D341Med (cell line): ENCODE measurements at regions not wholly inside any gene's neighbourhood (a gene's known extent, or its start where the extent isn't known, plus 50 kb on each side); places are given as distances from the start of the nearest gene placed in this dataset.
"Not testable (repeated sequence)": the region's sequence is repeated elsewhere in the genome, so short reads cannot be mapped to it uniquely, and the experiment has no call there.

Experiments
- DNase-seq: peaks from one replicate; pipeline ENCODE4 v3.0.0; 2012; ENCODE audit warnings: low spot score

DNA sequence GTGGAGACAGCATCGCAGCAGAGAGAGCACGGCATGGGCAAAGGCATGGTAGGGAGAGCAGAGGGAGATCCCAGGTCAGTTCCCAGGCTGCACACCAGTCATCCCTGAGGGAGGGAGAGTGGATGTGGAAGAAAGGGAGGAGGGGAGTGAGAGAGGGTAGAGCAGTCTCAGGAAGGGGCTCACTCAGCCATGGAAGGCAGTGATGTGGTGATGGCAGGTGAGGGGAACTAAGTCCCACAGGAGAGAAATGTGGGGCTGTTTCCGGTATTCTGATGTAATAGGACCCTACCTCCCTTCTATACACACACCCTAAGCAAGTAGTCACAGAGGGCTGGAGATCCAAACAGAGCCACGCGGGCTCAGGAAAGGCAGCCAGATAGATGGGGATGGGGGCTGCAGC lies 500.3 kb upstream of the CDH11 start:
- DNase-seq = no peak

DNA sequence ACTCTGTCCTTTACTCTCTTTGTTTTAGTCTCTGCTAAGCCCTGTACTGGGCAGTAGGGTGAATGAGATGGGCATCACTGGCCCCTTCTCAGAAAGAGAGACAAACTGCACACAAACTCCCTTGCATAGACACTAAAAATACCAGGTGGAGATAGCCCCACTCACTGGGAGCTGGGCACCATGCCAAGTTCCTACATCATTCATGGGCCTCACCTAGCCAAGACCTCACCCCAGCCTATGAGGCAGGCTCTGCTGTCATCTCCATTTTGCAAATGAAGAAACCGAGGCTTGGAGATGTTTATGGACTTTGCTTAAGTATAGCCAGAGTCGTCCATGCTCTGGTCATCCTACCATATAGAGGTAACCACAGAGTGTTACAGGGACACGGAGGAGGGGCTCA lies 499.8 kb upstream of the CDH11 start:
- DNase-seq = no peak

DNA sequence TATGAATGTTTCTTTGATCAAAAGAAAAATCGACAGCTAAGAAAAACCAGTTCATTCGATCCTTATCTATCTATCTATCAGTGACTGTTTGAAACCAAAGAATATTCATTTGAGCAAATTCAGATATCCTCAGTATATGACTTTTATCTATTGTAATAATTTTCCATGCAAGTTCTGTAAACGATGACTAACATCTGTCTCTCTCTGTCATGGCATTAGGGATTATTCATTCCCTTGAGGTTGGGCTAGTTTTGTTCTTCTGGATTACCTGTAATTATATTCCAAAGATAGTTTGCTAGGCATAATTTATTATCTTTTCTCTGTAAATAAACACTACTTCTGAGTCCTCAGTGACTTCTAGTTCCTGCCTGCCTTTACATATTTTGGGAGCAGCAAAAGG lies 497.7 kb upstream of the CDH11 start:
- no peak for DNase-seq

DNA sequence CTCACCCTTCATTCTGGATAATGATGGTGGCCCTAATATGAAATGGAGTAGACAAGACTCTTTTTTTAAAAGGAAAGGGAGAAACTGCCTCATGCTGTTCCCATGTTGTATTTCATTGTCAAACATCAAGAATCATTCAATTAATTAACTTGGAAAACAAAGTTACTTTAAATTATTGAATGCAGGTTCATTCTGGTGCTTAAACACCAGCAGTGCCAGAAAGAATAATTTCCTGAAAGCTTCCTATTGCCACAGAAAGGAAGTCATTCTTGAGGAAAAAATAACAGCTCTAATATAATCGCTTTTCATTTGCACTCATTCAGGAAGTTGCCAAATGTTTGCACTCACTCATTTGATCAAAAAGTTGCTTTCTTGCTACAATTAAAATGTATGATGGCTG lies 497.1 kb upstream of the CDH11 start:
- no peak for DNase-seq

- no peak for DNase-seq
Measured at GRCh38 chr16:65618333-65618732, 496.5 kb upstream of the CDH11 start.

- no peak for DNase-seq
Measured at GRCh38 chr16:65617421-65617820, 495.6 kb upstream of the CDH11 start.

GRCh38 chr16:65608455-65608854 lies 486.6 kb upstream of the CDH11 start:
- no peak for DNase-seq

- no peak for DNase-seq
Measured at GRCh38 chr16:65604771-65605170, 482.9 kb upstream of the CDH11 start.

DNA sequence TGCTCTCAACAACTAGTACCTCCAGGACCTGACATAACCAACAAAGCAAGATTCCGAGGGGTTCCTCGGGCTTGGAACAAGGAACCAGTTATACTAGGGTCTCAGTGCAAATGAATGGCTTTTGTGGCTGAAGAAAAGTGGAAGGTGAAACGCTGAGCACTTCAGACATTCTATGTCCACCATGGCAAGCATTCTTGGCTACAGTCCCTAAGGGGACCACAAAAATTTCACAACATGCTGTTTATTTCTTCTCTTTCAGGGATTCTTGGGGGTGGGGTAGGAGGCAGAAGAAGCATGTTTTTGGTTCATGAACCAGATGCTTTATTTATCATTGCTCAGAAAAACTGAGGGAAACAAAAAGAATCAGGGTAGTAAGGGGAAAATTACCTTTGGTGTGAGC lies 479.9 kb upstream of the CDH11 start:
- no peak for DNase-seq

DNA sequence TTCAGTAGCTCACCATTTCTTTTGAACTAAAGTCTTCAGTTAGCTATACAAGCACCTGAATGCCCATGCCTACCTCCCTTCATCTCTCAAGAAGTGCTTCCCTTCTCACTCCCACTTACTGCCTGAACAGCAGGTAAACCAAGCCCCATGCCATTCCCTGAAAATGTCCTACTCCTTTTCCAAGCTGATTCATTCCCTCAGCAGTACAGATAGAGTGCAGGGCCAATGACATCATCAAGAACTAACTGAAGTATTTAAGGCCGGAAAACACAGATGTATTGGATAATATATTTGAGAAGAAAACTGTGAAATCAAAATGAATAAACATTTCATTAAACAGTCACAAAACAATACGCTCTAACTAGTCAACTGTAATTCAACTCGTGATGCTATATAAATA lies 478.8 kb upstream of the CDH11 start:
- DNase-seq = no peak

GRCh38 chr16:65600046-65600445 lies 478.2 kb upstream of the CDH11 start:
- DNase-seq = no peak

DNA sequence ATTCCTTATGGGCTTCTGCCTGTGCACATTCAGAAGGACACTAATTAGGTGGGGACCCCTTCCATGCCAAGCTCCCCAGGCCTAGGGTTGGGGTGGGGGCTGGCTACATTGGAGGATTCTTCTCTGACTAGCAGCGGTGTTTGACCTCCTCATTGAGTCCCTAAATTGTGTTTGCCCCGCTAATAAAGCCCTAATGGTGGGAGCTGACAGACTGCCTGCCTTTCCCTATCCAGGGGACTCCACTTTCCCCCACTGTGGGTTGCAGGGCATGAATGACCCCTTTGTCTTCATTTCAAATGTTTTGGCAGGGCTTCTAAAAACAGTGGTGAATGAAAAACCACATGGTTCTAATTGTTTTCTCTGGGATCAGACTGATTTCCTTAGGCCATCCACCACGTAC lies 476.8 kb upstream of the CDH11 start:
- DNase-seq = no peak

DNA sequence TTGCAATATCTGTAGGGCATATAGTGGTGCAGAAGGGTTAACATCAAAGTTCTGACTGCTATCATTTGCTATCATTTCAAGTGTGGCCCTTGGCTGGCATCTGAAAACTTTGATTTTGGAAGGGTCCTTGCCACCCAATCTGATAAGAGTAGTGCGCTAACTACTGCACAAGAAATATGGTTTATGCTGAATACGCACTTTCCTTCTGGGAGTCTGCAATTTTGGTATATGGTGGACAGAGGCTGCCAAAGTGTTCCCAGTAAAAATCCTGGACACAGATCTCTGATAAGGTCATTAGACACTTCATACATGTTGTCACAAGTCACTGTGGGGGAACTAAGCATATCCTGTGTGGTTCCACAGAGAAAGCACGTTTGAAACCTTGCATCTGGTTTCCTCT lies 461.6 kb upstream of the CDH11 start:
- no peak for DNase-seq

GRCh38 chr16:65579050-65579449 lies 457.2 kb upstream of the CDH11 start:
- no peak for DNase-seq

GRCh38 chr16:65576631-65577030 lies 454.8 kb upstream of the CDH11 start:
- DNase-seq = no peak

GRCh38 chr16:65576139-65576538 lies 454.3 kb upstream of the CDH11 start:
- no peak for DNase-seq

DNA sequence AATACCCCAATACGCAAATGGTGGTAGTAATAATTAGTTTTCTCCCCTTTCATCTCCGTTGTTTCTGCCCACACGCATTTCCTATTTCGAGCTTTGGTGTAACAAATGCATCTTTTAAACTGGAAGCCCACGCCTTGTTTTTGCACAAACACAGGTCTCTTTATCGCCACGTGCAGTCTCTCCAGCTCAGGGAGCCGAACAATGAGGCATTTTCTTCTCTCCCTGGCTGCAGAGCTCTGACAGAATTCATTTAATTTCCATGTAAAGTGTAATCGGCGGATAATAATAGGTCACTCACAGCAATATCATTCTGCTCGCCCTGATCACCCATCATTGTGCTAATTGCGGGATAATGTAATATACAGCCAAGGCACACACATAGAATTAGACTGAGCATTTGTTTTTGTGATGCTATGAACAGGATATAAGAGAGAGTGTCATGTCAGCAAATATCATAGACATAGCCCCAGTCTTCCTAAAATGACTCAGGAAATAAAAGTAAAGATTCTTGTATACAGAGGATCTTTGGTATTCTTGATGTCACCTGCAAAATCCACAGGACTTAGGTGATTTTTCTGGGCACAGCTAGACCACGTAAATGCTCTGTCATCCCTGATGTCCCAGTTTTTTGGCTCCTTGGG lies 452.6 kb upstream of the CDH11 start:
- DNase-seq = no peak

DNA sequence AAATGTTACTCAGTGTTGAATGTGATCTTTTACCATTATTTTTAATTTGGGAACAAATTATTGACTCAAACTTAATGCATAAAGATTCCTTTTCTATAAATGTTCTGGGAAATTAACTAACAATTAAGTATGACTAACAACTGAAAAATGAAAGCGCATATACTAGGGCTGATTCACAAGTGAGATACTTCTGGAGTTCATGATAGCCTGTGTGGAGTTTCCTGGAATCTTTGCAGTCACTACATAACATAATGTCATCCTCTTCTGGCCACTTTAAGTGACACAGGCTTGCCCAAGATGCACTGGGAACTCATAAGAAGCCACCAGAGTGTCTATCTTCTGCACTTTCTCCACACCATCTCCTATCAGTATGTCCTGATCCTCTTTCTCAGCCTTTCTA lies 450.3 kb upstream of the CDH11 start:
- DNase-seq = no peak

DNA sequence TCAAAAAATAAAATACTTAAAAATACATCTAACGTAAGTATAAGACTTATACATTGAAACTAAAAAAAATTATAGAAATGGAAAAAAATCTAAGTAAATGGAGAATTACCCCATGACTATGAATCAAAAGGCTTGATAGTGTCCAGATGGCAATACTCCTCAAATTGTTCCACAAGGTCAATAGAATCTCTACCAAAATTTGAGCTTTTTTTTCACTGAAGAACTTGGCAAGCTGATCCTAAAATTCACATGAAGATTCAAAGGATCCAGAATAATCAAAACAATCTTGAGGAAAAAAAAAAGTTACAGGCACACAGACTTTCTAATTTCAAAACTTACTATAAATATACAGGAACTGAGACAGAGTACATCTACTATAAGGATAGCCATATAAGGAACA lies 448.4 kb upstream of the CDH11 start:
- no peak for DNase-seq

DNA sequence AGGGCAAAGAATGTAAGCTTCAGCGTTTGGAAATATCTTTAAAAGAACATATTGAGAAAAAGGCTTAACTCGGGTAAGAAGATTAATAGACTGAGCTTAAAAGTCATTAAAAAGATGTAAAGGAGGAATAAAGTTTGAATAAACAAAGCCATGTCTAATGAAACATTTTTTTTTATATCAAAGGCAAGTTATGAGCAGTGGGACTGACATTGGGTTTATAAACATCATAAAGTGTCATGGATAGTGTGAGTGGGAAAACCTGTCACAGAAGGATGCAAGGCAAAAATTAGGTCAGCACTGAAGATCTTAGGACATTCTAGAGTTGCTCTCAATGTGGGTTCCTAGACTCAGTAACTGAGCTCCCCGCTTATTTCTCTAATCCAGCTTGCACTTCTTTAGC lies 438.0 kb upstream of the CDH11 start:
- no peak for DNase-seq

DNA sequence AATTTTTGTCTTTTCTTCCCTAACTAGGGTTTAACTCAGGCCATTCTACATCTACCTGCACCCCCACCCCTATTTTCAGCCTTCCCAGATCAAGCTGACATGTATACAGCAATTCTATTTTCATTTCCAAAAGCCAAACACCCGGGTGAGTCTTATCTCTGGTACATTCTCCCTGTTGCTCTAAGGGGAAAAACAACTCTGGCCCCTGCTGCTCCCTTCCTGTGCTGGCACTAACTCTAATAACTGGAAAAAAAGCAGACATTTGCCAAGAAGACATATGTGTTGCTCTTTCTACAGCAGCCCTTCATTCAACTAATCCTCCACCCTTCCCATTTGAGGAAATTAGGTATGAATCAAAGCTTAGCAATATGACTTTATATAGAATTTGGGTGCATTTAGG lies 427.8 kb upstream of the CDH11 start:
- DNase-seq = not testable (repeated sequence)

- DNase-seq = no peak
Measured at GRCh38 chr16:65548470-65548869, 426.6 kb upstream of the CDH11 start.

DNA sequence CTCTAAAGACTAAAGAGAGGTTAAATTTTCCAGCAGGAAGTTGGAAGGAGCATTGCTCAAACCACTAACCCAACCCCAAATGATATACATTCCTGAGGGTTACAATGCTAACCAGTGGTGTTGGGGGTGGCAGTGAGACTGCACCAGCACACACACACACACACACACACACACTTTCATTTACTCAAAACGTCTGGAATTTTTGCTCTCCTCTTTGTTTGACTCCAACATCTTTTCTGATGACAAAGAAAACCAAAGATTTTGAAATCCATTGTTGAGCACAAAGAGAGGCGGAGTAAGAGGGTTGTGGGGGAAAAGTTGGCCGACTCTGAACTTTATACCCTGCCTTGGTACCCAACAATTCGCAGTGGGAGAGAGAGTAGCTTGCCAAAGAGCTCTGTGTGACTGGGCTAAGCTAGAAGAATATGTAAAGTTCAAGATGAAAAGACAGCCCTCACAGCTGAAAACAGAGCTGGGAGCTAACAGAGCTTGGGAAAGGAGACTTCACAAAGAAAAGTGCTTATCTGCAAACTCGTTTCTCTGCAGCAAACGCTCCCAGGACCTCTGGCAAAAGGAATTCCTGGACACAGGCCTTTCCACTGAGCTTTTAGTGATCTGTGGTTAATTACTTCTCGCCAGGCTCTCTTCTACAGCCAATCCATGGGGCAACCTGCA lies 426.0 kb upstream of the CDH11 start:
- no peak for DNase-seq

GRCh38 chr16:65546353-65546791 lies 424.5 kb upstream of the CDH11 start:
- DNase-seq = no peak
